ENCODE measurements at regions not wholly inside any gene's neighbourhood (a gene's known extent, or its start where the extent isn't known, plus 50 kb on each side); places are given as distances from the start of the nearest gene placed in this dataset.
A peak's percentile ranks its signal among the peaks of the same experiment; 100 is the strongest.

GRCh38 chr14:101025696-101026095 lies 122.2 kb upstream of the RTL1 start:
- DNase-seq: no peak
- H3K9me3 Mint-ChIP-seq: peaks cover 7 to 22% (median 13%) of the 10 kb centered on the region in 7 donors

DNA sequence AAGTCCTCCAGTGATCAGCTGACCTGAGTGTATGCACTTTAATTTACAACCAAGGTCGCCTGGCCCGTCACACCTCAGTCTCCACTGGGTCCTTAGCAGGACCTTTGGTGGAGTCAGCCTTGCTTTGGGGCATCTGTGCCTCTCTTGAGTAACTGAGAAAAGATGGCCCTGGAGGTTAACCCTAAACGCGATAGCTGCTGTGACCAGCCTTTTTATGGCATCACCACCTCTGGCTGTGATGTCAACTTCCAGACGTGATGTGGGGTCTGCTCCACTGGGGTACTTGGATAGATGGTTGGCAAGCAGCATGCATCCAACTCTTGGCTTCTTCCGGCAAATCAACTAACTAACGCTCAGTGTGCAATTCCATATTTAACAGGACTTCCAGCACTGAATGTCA lies 122.8 kb upstream of the RTL1 start:
- no peak overlapping the region for H3K27ac ChIP-seq (ENCODE audit: low read depth in 1 of 2, low read length in 2 of 2)
- no peak overlapping the region for H3K4me2 ChIP-seq (replicated peaks; ENCODE audit: extremely low read depth, low read length, poor library complexity, severe bottlenecking)
- no peaks in the 10 kb centered on the region for H4K20me1 ChIP-seq (ENCODE audit: insufficient read depth, low read length)
- H3K36me3 ChIP-seq (replicated peaks in 1 of 2; ENCODE audit: control insufficient read depth in 1 of 2, insufficient read depth in 2 of 2, low read length in 2 of 2): no peaks in the 10 kb centered on the region
- H3K27me3 Mint-ChIP-seq (ENCODE audit: low read depth in 3 of 3): peaks cover 0 to 1% (median 0%) of the 10 kb centered on the region in 3 donors
- WGBS (ENCODE audit: insufficient coverage): 95% methylated on average over 4 of the region's 7 CpGs
- peaks cover 3 to 19% (median 8%) of the 10 kb centered on the region in 7 donors for H3K9me3 Mint-ChIP-seq
- peaks cover 8 to 26% of the 10 kb centered on the region in 2 donors for H3K9me3 ChIP-seq (replicated peaks in 1 of 2; ENCODE audit: control insufficient read depth in 1 of 2, insufficient read depth in 1 of 2, low read length in 2 of 2)
- intact Hi-C loops (cut with micrococcal nuclease): no loop called here
- no peak overlapping the region for H2AFZ ChIP-seq (ENCODE audit: insufficient read depth, low read depth, low read length, poor library complexity, severe bottlenecking)
- H3K27me3 ChIP-seq (ENCODE audit: control insufficient read depth in 2 of 2, insufficient read depth in 2 of 2, low read length in 2 of 2): no peaks in the 10 kb centered on the region
- H3K4me3 ChIP-seq (replicated peaks in 1 of 3; ENCODE audit: low read depth in 2 of 3, low read length in 3 of 3): no peak overlapping the region
- no peaks in the 10 kb centered on the region for H3K4me1 ChIP-seq (ENCODE audit: control insufficient read depth in 1 of 2, insufficient read depth in 2 of 2, low read length in 2 of 2)
- no peak for DNase-seq
- no peaks in the 10 kb centered on the region for H3K79me2 ChIP-seq (ENCODE audit: insufficient read depth, low read length)
- no peaks in the 10 kb centered on the region for H3K36me3 Mint-ChIP-seq
- H3K27ac Mint-ChIP-seq: no peak overlapping the region
- TF ChIP-seq, protein P1, sequence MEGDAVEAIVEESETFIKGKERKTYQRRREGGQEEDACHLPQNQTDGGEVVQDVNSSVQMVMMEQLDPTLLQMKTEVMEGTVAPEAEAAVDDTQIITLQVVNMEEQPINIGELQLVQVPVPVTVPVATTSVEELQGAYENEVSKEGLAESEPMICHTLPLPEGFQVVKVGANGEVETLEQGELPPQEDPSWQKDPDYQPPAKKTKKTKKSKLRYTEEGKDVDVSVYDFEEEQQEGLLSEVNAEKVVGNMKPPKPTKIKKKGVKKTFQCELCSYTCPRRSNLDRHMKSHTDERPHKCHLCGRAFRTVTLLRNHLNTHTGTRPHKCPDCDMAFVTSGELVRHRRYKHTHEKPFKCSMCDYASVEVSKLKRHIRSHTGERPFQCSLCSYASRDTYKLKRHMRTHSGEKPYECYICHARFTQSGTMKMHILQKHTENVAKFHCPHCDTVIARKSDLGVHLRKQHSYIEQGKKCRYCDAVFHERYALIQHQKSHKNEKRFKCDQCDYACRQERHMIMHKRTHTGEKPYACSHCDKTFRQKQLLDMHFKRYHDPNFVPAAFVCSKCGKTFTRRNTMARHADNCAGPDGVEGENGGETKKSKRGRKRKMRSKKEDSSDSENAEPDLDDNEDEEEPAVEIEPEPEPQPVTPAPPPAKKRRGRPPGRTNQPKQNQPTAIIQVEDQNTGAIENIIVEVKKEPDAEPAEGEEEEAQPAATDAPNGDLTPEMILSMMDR (IDR thresholded peaks at IDR 0.05): no peak
- no peaks in the 10 kb centered on the region for H3K4me1 Mint-ChIP-seq
- H3K9ac ChIP-seq (ENCODE audit: insufficient read depth, low read length, poor library complexity, severe bottlenecking): no peak overlapping the region
- no peak overlapping the region for H3K4me3 Mint-ChIP-seq

More at GRCh38 chr14:101025696-101026095, 122.2 kb upstream of the RTL1 start:
- peak overlapping the region in 1 of 7 donors; percentile 7 for H3K27ac Mint-ChIP-seq
- Histone ChIP-seq H3K9me3 (replicated peaks in 1 of 2; ENCODE audit: control insufficient read depth in 1 of 2, insufficient read depth in 1 of 2, low read length in 2 of 2) (peaks cover 8 to 31% of the 10 kb centered on the region in 2 donors), H3K9ac (ENCODE audit: insufficient read depth, low read length, poor library complexity, severe bottlenecking) (no peak overlapping the region), H3K4me2 (replicated peaks; ENCODE audit: extremely low read depth, low read length, poor library complexity, severe bottlenecking) (no peak overlapping the region), H3K27me3 (ENCODE audit: control insufficient read depth in 2 of 2, insufficient read depth in 2 of 2, low read length in 2 of 2) (no peaks in the 10 kb centered on the region), H3K4me1 (ENCODE audit: control insufficient read depth in 1 of 2, insufficient read depth in 2 of 2, low read length in 2 of 2) (no peaks in the 10 kb centered on the region), H4K20me1 (ENCODE audit: insufficient read depth, low read length) (no peaks in the 10 kb centered on the region), H3K27ac (ENCODE audit: low read depth in 1 of 2, low read length in 2 of 2) (no peak overlapping the region), H3K36me3 (replicated peaks in 1 of 2; ENCODE audit: control insufficient read depth in 1 of 2, insufficient read depth in 2 of 2, low read length in 2 of 2) (no peaks in the 10 kb centered on the region), H3K79me2 (ENCODE audit: insufficient read depth, low read length) (no peaks in the 10 kb centered on the region), H2AFZ (ENCODE audit: insufficient read depth, low read depth, low read length, poor library complexity, severe bottlenecking) (no peak overlapping the region), H3K4me3 (replicated peaks in 1 of 3; ENCODE audit: low read depth in 2 of 3, low read length in 3 of 3) (no peak overlapping the region)
- no peaks in the 10 kb centered on the region for H3K36me3 Mint-ChIP-seq
- intact Hi-C loops (cut with micrococcal nuclease): no loop called here
- WGBS (ENCODE audit: insufficient coverage): 97% methylated on average over 13 of the region's 19 CpGs
- H3K4me1 Mint-ChIP-seq: no peaks in the 10 kb centered on the region
- no peak overlapping the region for H3K4me3 Mint-ChIP-seq
- TF ChIP-seq, protein P1 (IDR thresholded peaks at IDR 0.05): no peak
- H3K27me3 Mint-ChIP-seq (ENCODE audit: low read depth in 3 of 3): no peaks in the 10 kb centered on the region

Data from CD14-positive monocyte (primary cell).